ENCODE measurements at regions not wholly inside any gene's neighbourhood (a gene's known extent, or its start where the extent isn't known, plus 50 kb on each side); places are given as distances from the start of the nearest gene placed in this dataset.

DNA sequence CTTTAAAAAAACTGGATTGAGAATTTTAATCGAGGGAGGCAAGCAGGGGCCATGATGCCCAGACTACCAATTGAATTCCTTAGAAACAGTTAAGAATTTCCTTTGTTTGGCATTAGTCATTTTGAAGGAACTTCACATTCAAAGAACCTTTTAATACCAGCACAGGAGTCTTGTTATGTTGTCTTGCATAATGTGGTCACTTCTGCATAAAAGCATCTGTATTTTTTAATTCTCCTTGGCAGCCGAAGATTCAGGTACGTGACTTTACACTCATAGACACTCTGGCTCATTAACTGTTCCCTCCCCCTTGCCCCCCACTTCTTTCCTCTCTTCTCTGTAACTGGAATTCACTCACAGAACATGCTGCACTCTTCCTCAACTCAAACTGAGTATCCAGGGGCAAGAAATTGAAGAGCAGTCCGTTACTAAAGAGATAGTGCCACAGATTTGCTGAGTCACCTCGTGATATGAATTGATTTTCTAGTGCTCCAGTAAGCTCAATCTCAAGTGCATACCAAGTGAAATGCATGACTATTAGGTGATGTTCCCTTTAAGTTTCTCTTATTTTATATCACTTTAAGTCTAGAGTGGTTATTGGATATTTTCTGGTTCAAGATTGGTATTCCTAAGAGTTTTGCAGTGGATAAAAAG lies 572.2 kb upstream of the SOX9 start:
- no peaks in the 10 kb centered on the region for H3K27me3 ChIP-seq
- no peak overlapping the region for H3K27ac ChIP-seq
- H3K4me3 ChIP-seq (ENCODE audit: low read depth in 1 of 2, low read length in 1 of 2), result no peak overlapping the region
- H3K36me3 ChIP-seq, result no peaks in the 10 kb centered on the region
- no peaks in the 10 kb centered on the region for H3K9me3 ChIP-seq
- no peaks in the 10 kb centered on the region for H3K4me1 ChIP-seq (ENCODE audit: control insufficient read depth in 1 of 2, insufficient read depth in 1 of 2, low read depth in 1 of 2, low read length in 1 of 2)
- TF ChIP-seq CTCF (IDR thresholded peaks at IDR 0.05), result no peak

DNA sequence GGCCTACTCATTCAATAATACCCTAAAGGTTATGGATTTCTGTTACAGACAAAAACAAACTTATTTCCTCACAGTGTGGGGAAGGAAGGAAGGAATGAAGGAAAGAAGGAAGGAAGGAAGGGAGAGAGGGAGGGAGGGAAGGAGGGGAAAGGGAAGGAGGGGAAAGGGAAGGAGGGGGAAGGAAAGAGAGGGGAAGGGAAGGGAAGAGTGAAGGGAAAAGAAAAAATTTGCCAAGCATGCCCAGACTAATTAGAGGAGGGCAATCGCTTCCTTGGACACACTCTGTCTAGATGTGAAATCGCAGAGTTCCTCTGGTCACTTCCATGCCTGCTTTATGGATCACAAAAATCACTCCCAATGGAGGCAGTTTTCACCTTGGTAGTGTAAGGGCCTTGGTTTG lies 570.1 kb upstream of the SOX9 start:
- no peak for TF ChIP-seq CTCF (IDR thresholded peaks at IDR 0.05)
- Histone ChIP-seq H3K27ac (no peak overlapping the region), H3K36me3 (no peaks in the 10 kb centered on the region), H3K4me1 (ENCODE audit: control insufficient read depth in 1 of 2, insufficient read depth in 1 of 2, low read depth in 1 of 2, low read length in 1 of 2) (no peaks in the 10 kb centered on the region), H3K27me3 (no peaks in the 10 kb centered on the region), H3K9me3 (no peaks in the 10 kb centered on the region), H3K4me3 (ENCODE audit: low read depth in 1 of 2, low read length in 1 of 2) (no peak overlapping the region)

DNA sequence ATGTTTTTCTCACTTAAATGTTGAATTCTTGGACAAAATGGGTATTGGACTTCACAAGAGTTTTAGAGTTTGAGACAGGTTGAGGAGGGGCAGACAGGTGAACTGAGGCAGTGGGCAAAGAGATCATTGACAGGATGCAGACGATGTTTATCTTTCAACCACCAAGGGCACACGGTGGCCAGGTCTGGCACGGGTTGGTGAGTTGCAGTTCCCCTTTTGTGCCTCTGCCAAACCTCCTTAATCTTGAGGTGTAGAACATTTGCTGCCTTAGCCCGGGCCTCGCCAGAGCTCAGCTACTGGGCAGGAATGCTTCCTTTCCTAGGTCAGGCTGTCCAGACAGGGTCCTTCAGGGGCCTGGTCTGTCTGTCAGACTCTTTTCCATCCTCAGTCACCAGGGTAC lies 567.4 kb upstream of the SOX9 start:
- H3K27ac ChIP-seq, result no peak overlapping the region
- no peak for TF ChIP-seq CTCF (IDR thresholded peaks at IDR 0.05)
- no peak overlapping the region for H3K4me3 ChIP-seq (ENCODE audit: low read depth in 1 of 2, low read length in 1 of 2)
- H3K9me3 ChIP-seq, result no peaks in the 10 kb centered on the region
- H3K36me3 ChIP-seq, result no peaks in the 10 kb centered on the region
- no peaks in the 10 kb centered on the region for H3K27me3 ChIP-seq
- H3K4me1 ChIP-seq (ENCODE audit: control insufficient read depth in 1 of 2, insufficient read depth in 1 of 2, low read depth in 1 of 2, low read length in 1 of 2), result no peaks in the 10 kb centered on the region

- no peaks in the 10 kb centered on the region for H3K36me3 ChIP-seq
- H3K4me1 ChIP-seq (ENCODE audit: control insufficient read depth in 1 of 2, insufficient read depth in 1 of 2, low read depth in 1 of 2, low read length in 1 of 2), result no peaks in the 10 kb centered on the region
- no peak overlapping the region for H3K27ac ChIP-seq
- no peak overlapping the region for H3K4me3 ChIP-seq (ENCODE audit: low read depth in 1 of 2, low read length in 1 of 2)
- no peaks in the 10 kb centered on the region for H3K27me3 ChIP-seq
- TF ChIP-seq CTCF (IDR thresholded peaks at IDR 0.05), result no peak
- H3K9me3 ChIP-seq, result no peaks in the 10 kb centered on the region
These were observed 561.9 kb upstream of the SOX9 start for GRCh38 chr17:71558901-71559300.

DNA sequence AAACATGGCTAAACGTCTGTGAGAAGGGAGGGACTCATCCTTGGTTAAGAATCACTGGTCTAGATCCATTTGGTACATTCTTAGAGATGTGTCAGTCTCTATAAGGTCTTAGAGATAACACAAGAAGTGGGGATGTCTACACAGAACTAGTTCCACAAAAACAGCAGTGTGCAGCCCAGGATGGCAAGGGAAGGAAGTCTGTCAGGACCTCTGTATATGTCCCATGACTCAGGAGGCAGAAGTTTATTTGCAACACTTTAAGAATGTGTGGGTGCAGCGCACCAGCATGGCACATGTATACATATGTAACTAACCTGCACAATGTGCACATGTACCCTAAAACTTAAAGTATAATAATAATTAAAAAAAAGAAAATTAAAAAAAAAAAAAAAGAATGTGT lies 548.5 kb upstream of the SOX9 start:
- H3K9me3 ChIP-seq, result no peaks in the 10 kb centered on the region
- no peaks in the 10 kb centered on the region for H3K4me1 ChIP-seq (ENCODE audit: control insufficient read depth in 1 of 2, insufficient read depth in 1 of 2, low read depth in 1 of 2, low read length in 1 of 2)
- no peaks in the 10 kb centered on the region for H3K27me3 ChIP-seq
- no peaks in the 10 kb centered on the region for H3K36me3 ChIP-seq
- TF ChIP-seq CTCF (IDR thresholded peaks at IDR 0.05), result no peak
- H3K27ac ChIP-seq, result no peak overlapping the region
- H3K4me3 ChIP-seq (ENCODE audit: low read depth in 1 of 2, low read length in 1 of 2), result no peak overlapping the region

DNA sequence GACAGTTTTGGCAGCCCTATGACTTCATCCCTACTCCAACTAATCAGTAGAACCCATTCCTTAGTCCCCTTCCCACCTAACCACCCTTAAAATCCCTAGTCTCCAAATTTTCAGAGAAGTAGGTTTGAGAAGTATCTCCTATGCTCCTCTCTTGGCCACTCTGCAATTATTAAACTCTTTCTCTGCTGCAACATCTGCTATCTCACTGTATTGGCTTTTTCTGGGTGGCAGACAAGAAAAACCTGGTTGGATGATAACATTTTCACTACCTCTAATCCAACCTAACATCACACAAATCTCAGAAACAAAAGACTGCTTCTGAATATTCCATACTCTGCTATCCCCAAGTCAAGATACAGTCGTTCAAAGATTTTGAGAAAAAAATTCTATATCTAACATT lies 542.4 kb upstream of the SOX9 start:
- Histone ChIP-seq H3K27ac (no peak overlapping the region), H3K36me3 (no peaks in the 10 kb centered on the region), H3K27me3 (no peaks in the 10 kb centered on the region), H3K4me3 (ENCODE audit: low read depth in 1 of 2, low read length in 1 of 2) (no peak overlapping the region), H3K9me3 (no peaks in the 10 kb centered on the region), H3K4me1 (ENCODE audit: control insufficient read depth in 1 of 2, insufficient read depth in 1 of 2, low read depth in 1 of 2, low read length in 1 of 2) (no peaks in the 10 kb centered on the region)
- TF ChIP-seq CTCF (IDR thresholded peaks at IDR 0.05), result no peak
